ENCODE measurements at regions not wholly inside any gene's neighbourhood (a gene's known extent, or its start where the extent isn't known, plus 50 kb on each side); places are given as distances from the start of the nearest gene placed in this dataset.
"Not testable (repeated sequence)": the region's sequence is repeated elsewhere in the genome, so short reads cannot be mapped to it uniquely, and the experiment has no call there.

DNA sequence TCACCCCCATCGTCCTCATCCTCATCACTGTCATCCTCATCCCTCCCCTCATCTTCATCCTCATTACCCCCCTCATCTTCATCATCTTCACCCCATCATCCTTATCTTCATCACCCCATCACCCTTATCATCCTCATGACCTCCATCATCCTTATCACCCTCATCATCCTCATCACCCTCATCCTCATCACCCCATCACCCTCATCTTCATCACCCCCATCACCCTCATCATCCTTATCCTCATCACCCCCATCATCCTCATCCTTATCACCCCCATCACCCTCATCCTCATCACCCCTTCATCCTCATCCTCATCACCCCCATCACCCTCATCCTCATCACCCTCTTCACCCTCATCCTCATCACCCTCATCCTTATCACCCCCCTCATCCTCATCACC is 99.9 kb downstream of the NCOR2 start:
- TF ChIP-seq, protein P1, sequence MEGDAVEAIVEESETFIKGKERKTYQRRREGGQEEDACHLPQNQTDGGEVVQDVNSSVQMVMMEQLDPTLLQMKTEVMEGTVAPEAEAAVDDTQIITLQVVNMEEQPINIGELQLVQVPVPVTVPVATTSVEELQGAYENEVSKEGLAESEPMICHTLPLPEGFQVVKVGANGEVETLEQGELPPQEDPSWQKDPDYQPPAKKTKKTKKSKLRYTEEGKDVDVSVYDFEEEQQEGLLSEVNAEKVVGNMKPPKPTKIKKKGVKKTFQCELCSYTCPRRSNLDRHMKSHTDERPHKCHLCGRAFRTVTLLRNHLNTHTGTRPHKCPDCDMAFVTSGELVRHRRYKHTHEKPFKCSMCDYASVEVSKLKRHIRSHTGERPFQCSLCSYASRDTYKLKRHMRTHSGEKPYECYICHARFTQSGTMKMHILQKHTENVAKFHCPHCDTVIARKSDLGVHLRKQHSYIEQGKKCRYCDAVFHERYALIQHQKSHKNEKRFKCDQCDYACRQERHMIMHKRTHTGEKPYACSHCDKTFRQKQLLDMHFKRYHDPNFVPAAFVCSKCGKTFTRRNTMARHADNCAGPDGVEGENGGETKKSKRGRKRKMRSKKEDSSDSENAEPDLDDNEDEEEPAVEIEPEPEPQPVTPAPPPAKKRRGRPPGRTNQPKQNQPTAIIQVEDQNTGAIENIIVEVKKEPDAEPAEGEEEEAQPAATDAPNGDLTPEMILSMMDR (IDR thresholded peaks at IDR 0.05; ENCODE audit: borderline replicate concordance, extremely low read depth, low read length, poor library complexity, severe bottlenecking): not testable (repeated sequence)
- not testable (repeated sequence) for TF ChIP-seq EZH2 (IDR thresholded peaks at IDR 0.05; ENCODE audit: borderline replicate concordance, low read depth, low read length, severe bottlenecking)
